PFSK-1 (cell line): ENCODE measurements at regions not wholly inside any gene's neighbourhood (a gene's known extent, or its start where the extent isn't known, plus 50 kb on each side); places are given as distances from the start of the nearest gene placed in this dataset.

ENCODE experiments used
- FOXP2 ChIP-seq: optimal IDR thresholded peaks from 2 replicates; pipeline ENCODE3; 2011; ENCODE audit warnings: borderline replicate concordance, control low read depth, inconsistent platforms; ENCODE audit not compliant: insufficient read depth; ENCODE audit errors: extremely low read length, extremely low read depth
- POLR2AphosphoS5 ChIP-seq: IDR thresholded peaks from 2 replicates; pipeline ENCODE4 v1.6.1; 2012; ENCODE audit warnings: low read depth, mild to moderate bottlenecking, control low read depth, low read length, moderate library complexity
- SIN3A ChIP-seq: IDR thresholded peaks from 2 replicates; pipeline ENCODE4 v1.6.1; 2012; ENCODE audit warnings: mild to moderate bottlenecking, low read length, moderate library complexity, borderline replicate concordance; ENCODE audit not compliant: insufficient read depth
- TAF1 ChIP-seq: IDR thresholded peaks from 2 replicates; pipeline ENCODE4 v1.6.1; 2012; ENCODE audit warnings: low read length, control low read depth, borderline replicate concordance; ENCODE audit not compliant: insufficient read depth
- TF ChIP-seq, protein P1 (sequence below), 2 experiments: IDR thresholded peaks; 2 replicates each; pipeline versions ENCODE4 v1.6.1 to v1.8.0; 2011 to 2012; ENCODE audit warnings: low read depth in 2 of 2, low read length in 2 of 2, control low read depth in 1 of 2, inconsistent platforms in 1 of 2, mild to moderate bottlenecking in 1 of 2, moderate library complexity in 1 of 2; ENCODE audit not compliant: insufficient read depth in 1 of 2

GRCh38 chr12:46491548-46491947 is 119.0 kb upstream of the SLC38A2 start:
- TF ChIP-seq TAF1 (no peak), FOXP2 (no peak), SIN3A (no peak), POLR2AphosphoS5 (no peak)
- TF ChIP-seq, protein P1, sequence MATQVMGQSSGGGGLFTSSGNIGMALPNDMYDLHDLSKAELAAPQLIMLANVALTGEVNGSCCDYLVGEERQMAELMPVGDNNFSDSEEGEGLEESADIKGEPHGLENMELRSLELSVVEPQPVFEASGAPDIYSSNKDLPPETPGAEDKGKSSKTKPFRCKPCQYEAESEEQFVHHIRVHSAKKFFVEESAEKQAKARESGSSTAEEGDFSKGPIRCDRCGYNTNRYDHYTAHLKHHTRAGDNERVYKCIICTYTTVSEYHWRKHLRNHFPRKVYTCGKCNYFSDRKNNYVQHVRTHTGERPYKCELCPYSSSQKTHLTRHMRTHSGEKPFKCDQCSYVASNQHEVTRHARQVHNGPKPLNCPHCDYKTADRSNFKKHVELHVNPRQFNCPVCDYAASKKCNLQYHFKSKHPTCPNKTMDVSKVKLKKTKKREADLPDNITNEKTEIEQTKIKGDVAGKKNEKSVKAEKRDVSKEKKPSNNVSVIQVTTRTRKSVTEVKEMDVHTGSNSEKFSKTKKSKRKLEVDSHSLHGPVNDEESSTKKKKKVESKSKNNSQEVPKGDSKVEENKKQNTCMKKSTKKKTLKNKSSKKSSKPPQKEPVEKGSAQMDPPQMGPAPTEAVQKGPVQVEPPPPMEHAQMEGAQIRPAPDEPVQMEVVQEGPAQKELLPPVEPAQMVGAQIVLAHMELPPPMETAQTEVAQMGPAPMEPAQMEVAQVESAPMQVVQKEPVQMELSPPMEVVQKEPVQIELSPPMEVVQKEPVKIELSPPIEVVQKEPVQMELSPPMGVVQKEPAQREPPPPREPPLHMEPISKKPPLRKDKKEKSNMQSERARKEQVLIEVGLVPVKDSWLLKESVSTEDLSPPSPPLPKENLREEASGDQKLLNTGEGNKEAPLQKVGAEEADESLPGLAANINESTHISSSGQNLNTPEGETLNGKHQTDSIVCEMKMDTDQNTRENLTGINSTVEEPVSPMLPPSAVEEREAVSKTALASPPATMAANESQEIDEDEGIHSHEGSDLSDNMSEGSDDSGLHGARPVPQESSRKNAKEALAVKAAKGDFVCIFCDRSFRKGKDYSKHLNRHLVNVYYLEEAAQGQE (IDR thresholded peaks at IDR 0.05; ENCODE audit: insufficient read depth in 1 of 2, low read depth in 2 of 2, low read length in 2 of 2), result no peak

- TF ChIP-seq FOXP2, result no peak
- no peak for TF ChIP-seq POLR2AphosphoS5
- TF ChIP-seq SIN3A, result no peak
- TF ChIP-seq, protein P1 (IDR thresholded peaks at IDR 0.05; ENCODE audit: insufficient read depth in 1 of 2, low read depth in 2 of 2, low read length in 2 of 2), result no peak
- TF ChIP-seq TAF1, result no peak
Observed at GRCh38 chr12:46490635-46491034, 118.1 kb upstream of the SLC38A2 start.

DNA sequence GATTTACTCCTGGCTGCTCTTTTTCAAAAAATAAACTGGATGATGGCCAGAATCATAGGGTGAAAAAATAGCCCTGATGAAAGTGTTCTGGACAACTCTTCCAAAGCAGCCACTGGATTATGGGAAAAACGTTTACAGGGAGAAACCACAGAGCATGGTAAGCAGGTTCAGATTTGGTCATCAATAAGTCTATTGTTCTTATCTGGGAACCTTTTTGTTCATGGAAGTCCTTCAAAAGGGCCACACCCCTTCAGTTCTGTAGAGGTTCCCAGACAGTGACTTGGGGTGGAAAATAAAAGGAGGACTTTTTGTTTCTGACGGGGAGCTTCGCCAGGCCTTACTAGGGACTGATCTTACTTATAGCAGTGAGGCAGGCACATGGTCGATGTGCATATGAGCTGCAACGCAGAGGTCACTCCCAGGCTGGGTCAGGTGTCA is 117.4 kb upstream of the SLC38A2 start:
- TF ChIP-seq SIN3A (no peak), POLR2AphosphoS5 (no peak), TAF1 (no peak), FOXP2 (no peak)
- TF ChIP-seq, protein P1 (IDR thresholded peaks at IDR 0.05; ENCODE audit: insufficient read depth in 1 of 2, low read depth in 2 of 2, low read length in 2 of 2), result no peak

DNA sequence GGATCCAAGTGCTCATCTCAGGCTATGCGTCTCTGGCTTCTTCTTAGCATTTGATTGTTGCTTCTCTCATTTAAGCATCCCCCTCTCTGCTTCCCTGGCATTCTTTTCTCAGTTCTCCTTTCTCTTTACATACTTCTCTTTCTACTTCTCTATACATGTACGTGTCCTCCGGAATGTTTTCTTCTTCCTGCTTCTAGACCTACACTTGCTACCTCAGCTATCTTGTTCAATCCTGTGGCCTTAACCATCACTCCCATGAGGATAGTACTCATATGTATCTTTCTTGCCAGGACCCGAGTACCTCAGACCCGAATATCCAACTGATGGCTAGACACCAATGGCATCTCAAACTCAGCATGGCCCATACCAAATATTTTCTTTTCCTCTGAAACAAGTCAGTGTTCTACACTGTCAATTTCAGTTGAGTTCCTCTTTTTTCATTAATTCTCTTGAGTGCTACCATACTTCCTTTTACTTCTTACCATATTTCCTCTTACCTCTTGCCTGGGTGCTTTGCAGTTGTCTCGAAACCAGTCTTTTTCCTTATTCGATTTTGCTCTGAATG is 115.1 kb upstream of the SLC38A2 start:
- TF ChIP-seq, protein P1 (IDR thresholded peaks at IDR 0.05; ENCODE audit: insufficient read depth in 1 of 2, low read depth in 2 of 2, low read length in 2 of 2), result no peak
- TF ChIP-seq SIN3A, result no peak
- no peak for TF ChIP-seq FOXP2
- TF ChIP-seq POLR2AphosphoS5, result no peak
- TF ChIP-seq TAF1, result no peak
